Keratinocyte (primary cell): ENCODE measurements at regions not wholly inside any gene's neighbourhood (a gene's known extent, or its start where the extent isn't known, plus 50 kb on each side); places are given as distances from the start of the nearest gene placed in this dataset.

Experiments
- CTCF ChIP-seq, 3 experiments: IDR thresholded peaks in 1 of 3; conservative IDR thresholded peaks in 1 of 3; optimal IDR thresholded peaks in 1 of 3; 2 replicates in 2 of 3; 3 replicates in 1 of 3; pipeline versions ENCODE3 to v1.5.1; 2011; ENCODE audit warnings: low read length in 3 of 3, mild to moderate bottlenecking in 3 of 3, moderate library complexity in 2 of 3, control low read depth in 1 of 3, inconsistent platforms in 1 of 3; ENCODE audit not compliant: insufficient read depth in 2 of 3; ENCODE audit errors: extremely low read depth in 1 of 3
- EZH2 ChIP-seq: IDR thresholded peaks from one replicate; pipeline ENCODE4 v1.6.1; 2012; ENCODE audit warnings: inconsistent platforms, mild to moderate bottlenecking, low read length, moderate library complexity

GRCh38 chr7:34596887-34597286, 61.1 kb upstream of the NPSR1 start:
- peak; percentile 54 to 70 (median 64) for TF ChIP-seq CTCF (optimal IDR thresholded peaks at IDR 0.05 in 1 of 3, IDR thresholded peaks at IDR 0.05 in 1 of 3, conservative IDR thresholded peaks at IDR 0.05 in 1 of 3; ENCODE audit: extremely low read depth in 1 of 3, insufficient read depth in 2 of 3, low read length in 3 of 3)
- no peak for TF ChIP-seq EZH2
